ENCODE measurements at regions not wholly inside any gene's neighbourhood (a gene's known extent, or its start where the extent isn't known, plus 50 kb on each side); places are given as distances from the start of the nearest gene placed in this dataset.

DNA sequence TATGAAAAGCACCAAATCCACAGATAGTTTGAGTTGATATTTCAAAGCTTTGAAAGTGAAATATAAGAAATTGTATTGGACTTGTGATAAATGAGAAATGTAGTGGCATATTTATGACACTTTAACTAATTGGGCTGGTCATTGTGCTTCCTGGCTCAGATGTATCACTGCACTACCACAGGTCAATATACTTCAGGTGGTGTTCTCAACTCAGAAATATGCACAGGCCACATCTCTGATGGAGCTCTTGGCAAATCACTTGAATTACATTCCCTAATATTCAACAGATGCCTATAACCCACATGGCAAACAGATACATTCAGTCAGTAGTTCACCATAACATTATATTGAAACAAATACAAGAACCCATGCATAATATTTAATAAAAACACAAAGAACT, 209.6 kb downstream of the LYPLAL1 start:
- TF ChIP-seq CTCF (IDR thresholded peaks at IDR 0.05; ENCODE audit: insufficient read depth, low read length, poor library complexity, severe bottlenecking) = no peak
- TF ChIP-seq EZH2phosphoT487 (conservative IDR thresholded peaks at IDR 0.05; ENCODE audit: low read length) = no peak
